Panc1 (cell line): ENCODE measurements at regions not wholly inside any gene's neighbourhood (a gene's known extent, or its start where the extent isn't known, plus 50 kb on each side); places are given as distances from the start of the nearest gene placed in this dataset.

Experiments
- ATAC-seq: fragments of 200-7000 bp; cut with Tn5 transposase; 2 replicates; pipeline ENCODE4 v1.9.1; 2020; ENCODE audit warnings: mild to moderate bottlenecking, moderate library complexity
- BruUV-seq: library from RNA; stranded (reverse); fragments of 400-500 nt; replicated peaks from 2 replicates; lab custom pipeline; 2021; lab: Mats Ljungman, UMichigan
- CTCF ChIA-PET: fragments of 300-600 bp; sonication (Branson Sonifier 250); formaldehyde crosslinking; loops from one replicate; lab custom pipeline; 2022; ENCODE audit warnings: antibody characterized with exemption; lab: Charles Lee
- POLR2A ChIA-PET: fragments of 300-600 bp; sonication (Branson Sonifier 250); formaldehyde crosslinking; loops from one replicate; lab custom pipeline; 2022; ENCODE audit warnings: antibody characterized with exemption; lab: Charles Lee
- DNase-seq: peaks from one replicate; pipeline ENCODE4 v3.0.0-alpha.2; 2010; ENCODE audit warnings: low read depth, low spot score
- H3K27ac ChIP-seq: 2 replicates; pipeline ENCODE4 v1.5.1; 2011; ENCODE audit warnings: mild to moderate bottlenecking, low read length, inconsistent platforms
- H3K27me3 ChIP-seq: fragments of 200-500 bp; sonication (Bioruptor generic); 2 replicates; pipeline ENCODE4 v1.6.0; 2014; ENCODE audit warnings: low read length, inconsistent platforms; ENCODE audit not compliant: control insufficient read depth, insufficient read depth
- H3K36me3 ChIP-seq: fragments of 200-500 bp; sonication (Bioruptor generic); 2 replicates; pipeline ENCODE4 v1.5.1; 2014; ENCODE audit warnings: inconsistent platforms, mild to moderate bottlenecking, low read length, moderate library complexity; ENCODE audit not compliant: control insufficient read depth, insufficient read depth
- H3K4me1 ChIP-seq: 2 replicates; pipeline ENCODE4 v1.5.1; 2011; ENCODE audit warnings: inconsistent platforms, mild to moderate bottlenecking, low read length, moderate library complexity; ENCODE audit not compliant: control insufficient read depth, insufficient read depth
- H3K4me3 ChIP-seq, 2 experiments: 2 replicates each; pipeline ENCODE4 v1.5.1; 2011 to 2012; ENCODE audit warnings: low read depth in 2 of 2, low read length in 2 of 2, mild to moderate bottlenecking in 2 of 2, inconsistent platforms in 1 of 2, moderate library complexity in 1 of 2
- H3K9me3 ChIP-seq: fragments of 200-500 bp; sonication (Bioruptor generic); 2 replicates; pipeline ENCODE4 v1.5.1; 2014; ENCODE audit warnings: low read depth, mild to moderate bottlenecking, inconsistent platforms, low read length, moderate library complexity; ENCODE audit not compliant: control insufficient read depth, insufficient read depth
- CTCF ChIP-seq: fragments of 450-650 bp; IDR thresholded peaks from 2 replicates; pipeline ENCODE4 v1.5.1; 2017; ENCODE audit warnings: mild to moderate bottlenecking
- POLR2AphosphoS5 ChIP-seq: IDR thresholded peaks from 2 replicates; pipeline ENCODE4 v1.6.1; 2012; ENCODE audit warnings: mild to moderate bottlenecking, low read depth, low read length, moderate library complexity
- REST ChIP-seq, 2 experiments: IDR thresholded peaks; 2 replicates each; pipeline ENCODE4 v1.6.1; 2011 to 2012; ENCODE audit warnings: low read depth in 2 of 2, control low read depth in 1 of 2, low read length in 1 of 2, mild to moderate bottlenecking in 1 of 2, moderate library complexity in 1 of 2; ENCODE audit not compliant: insufficient read depth in 1 of 2
- SIN3A ChIP-seq: IDR thresholded peaks from 2 replicates; pipeline ENCODE4 v1.6.1; 2012; ENCODE audit warnings: low read depth, mild to moderate bottlenecking, low read length, moderate library complexity, borderline replicate concordance; ENCODE audit not compliant: insufficient read depth
- TCF7L2 ChIP-seq: IDR thresholded peaks from 2 replicates; pipeline ENCODE4 v1.6.1; 2011; ENCODE audit warnings: mild to moderate bottlenecking, low read depth, low read length, inconsistent platforms
- in situ Hi-C: cut with HindIII; loops from 2 replicates; pipeline ENCODE4 v1.10.0; 2016; ENCODE audit warnings: low sequenced_read_pairs, low pct_unique_long_range_greater_than_20kb
- intact Hi-C: fragments of 100-400 bp; cut with micrococcal nuclease; formaldehyde crosslinking; loops from one replicate; pipeline ENCODE4 v1.10.0; 2022; ENCODE audit not compliant: unreplicated experiment

GRCh38 chr5:130966990-130967525, 198.0 kb downstream of the HINT1 start:
- CTCF ChIA-PET = no interaction called here
- in situ Hi-C loops (no loop called here), intact Hi-C loops (no loop called here)
- Histone ChIP-seq H3K9me3 (no peaks in the 10 kb centered on the region), H3K4me3 (no peak overlapping the region), H3K4me1 (no peaks in the 10 kb centered on the region), H3K36me3 (no peaks in the 10 kb centered on the region), H3K27me3 (no peaks in the 10 kb centered on the region; the same call in 1 of the 2 replicates), H3K27ac (no peak overlapping the region)
- no TSS peak for BruUV-seq
- POLR2A ChIA-PET = interaction anchor here (0.6 kb wide), 1 partner anchor 9 kb away, joined by 4 read pairs; no protein-coding TSS in a partner anchor
- TF ChIP-seq POLR2AphosphoS5 (no peak), REST (IDR thresholded peaks at IDR 0.05; ENCODE audit: insufficient read depth in 1 of 2, low read depth in 2 of 2, low read length in 1 of 2) (no peak), TCF7L2 (no peak), CTCF (no peak), SIN3A (no peak)
- ATAC-seq (no peak), DNase-seq (no peak)

GRCh38 chr5:130965920-130966319, 199.1 kb downstream of the HINT1 start:
- Histone ChIP-seq H3K36me3 (no peaks in the 10 kb centered on the region), H3K4me1 (no peaks in the 10 kb centered on the region), H3K27ac (no peak overlapping the region), H3K9me3 (no peaks in the 10 kb centered on the region), H3K27me3 (no peaks in the 10 kb centered on the region; the same call in 1 of the 2 replicates), H3K4me3 (no peak overlapping the region)
- ATAC-seq = no peak
- intact Hi-C loops = no loop called here
- in situ Hi-C loops = no loop called here
- no TSS peak for BruUV-seq
- TF ChIP-seq REST (IDR thresholded peaks at IDR 0.05; ENCODE audit: insufficient read depth in 1 of 2, low read depth in 2 of 2, low read length in 1 of 2) = no peak
- ChIA-PET CTCF (no interaction called here), POLR2A (no interaction called here)
- no peak for DNase-seq
